NCI-H128 (cell line): ENCODE measurements at regions not wholly inside any gene's neighbourhood (a gene's known extent, or its start where the extent isn't known, plus 50 kb on each side); places are given as distances from the start of the nearest gene placed in this dataset.
"Not testable (repeated sequence)": the region's sequence is repeated elsewhere in the genome, so short reads cannot be mapped to it uniquely, and the experiment has no call there.

Experiments used
- DNase-seq: peaks from one replicate; lab custom pipeline; 2025; ENCODE audit not compliant: unreplicated experiment; lab: John Stamatoyannopoulos, UW

DNA sequence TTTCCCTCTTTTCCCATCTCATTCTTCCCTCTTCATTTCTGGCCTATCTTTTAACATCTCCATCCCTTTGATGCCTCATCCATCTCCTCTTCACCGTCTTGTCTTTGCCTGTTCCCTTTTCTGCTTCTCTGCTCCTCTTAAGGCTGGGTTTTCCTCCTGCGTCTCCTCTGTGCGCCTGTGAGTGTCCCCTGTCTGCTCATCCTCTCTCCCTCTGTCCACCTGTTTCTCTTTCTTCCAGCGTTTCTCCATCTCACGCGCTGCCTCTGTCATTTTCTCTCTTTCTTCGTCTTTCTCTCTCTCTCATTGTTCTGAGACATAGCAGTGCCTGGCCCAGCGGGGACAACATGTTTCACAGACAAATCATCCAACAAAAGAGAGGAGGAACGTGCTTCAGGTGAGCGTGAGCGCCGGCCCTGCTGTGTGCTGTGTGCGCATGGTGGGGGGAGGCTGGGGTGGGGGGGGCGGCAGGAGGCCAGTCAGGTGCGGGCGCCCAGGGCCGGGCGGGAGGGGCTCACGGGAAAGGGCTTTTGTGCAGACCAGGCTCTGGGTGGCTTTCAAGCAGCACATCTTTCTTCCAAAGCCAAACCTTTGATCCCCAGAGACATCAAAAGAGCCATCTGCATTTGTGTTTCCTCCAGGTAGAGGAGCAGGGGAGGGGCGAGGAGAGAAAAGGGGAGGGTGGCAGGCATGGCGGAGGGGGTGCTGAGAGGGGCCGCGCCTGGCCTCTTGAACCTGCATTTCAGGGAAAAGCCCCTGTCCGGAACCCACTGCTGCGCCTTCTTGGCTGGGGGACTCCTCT is 121.3 kb downstream of the VEGFA start:
- DNase-seq = peak; percentile 60

DNA sequence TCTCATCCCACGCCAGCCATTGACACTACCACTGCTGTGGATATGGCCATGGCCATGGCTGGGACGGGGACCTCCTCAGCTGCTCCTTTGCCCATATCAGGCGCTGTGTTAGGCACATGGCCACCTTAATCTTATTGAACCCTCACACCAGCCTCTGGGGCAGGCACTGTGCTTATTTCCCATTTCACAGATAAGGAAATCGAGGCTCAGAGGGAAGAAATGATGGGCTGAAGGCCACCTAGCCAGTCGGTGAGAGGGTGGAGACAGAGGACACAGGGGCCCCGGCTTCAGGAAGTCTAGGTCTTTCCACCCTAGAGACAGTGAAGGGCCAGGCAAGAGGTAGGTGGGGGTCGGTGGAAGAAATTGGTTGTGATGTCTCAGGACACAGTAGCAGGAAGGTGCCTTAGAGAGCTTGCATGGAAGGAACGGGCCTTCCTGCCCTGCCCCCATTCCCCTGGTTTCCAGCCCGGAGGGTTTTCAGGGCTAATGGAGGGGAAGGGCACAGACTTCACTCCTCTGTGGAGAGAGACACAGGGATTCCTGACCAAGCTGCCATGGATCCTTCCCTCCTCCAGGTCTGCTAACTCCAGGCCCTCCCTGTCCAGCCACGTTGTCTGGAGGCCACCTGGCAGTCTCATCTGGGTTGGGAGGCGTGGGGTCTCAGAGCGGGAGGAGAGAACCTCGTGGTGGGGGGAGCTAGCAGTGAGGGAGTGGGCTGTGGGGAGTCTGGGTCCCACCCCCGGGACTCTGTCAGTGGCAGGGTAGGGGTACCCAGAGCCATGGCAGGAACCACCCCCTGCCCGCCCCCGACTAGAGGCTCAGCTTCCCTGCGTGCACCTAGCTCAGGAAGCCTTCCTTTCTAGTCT is 120.4 kb downstream of the VEGFA start:
- DNase-seq = no peak

DNA sequence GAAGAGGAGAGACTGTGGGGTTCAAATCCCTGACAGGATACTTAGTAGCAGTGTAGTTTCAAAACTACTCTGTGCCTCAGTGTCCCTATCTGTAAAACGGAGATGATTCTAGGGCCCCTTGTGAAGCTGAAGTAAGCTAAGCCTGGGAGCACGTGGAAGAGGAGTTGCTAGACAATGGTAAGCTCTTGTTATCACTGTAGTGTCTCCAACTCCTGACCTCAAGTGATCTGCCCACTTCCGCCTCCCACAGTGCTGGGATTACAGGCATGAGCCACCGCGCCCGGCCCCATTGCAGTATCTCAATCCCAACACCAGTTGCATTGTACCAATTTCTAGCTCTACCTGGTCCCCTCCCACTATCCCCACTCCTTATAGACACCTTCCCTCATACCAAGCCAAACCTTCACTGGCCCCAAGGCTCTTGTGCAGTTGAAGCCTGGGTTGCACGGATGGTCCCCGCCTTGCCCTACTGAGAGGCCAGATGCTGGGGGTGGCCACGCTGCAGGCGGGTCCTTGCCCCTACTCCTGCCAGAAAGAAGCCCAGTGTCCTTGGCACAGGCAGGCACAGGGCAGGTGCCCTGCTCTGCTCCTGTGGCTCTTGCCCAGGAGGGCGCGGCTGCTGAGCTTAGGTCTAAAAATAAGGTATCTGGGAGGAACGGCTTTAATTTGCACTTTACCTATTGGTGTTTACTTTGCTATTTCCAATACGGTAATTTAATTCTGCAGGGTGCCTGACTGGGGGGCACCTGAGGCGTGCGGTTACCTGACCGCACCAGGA is 118.1 kb downstream of the VEGFA start:
- no peak for DNase-seq

DNA sequence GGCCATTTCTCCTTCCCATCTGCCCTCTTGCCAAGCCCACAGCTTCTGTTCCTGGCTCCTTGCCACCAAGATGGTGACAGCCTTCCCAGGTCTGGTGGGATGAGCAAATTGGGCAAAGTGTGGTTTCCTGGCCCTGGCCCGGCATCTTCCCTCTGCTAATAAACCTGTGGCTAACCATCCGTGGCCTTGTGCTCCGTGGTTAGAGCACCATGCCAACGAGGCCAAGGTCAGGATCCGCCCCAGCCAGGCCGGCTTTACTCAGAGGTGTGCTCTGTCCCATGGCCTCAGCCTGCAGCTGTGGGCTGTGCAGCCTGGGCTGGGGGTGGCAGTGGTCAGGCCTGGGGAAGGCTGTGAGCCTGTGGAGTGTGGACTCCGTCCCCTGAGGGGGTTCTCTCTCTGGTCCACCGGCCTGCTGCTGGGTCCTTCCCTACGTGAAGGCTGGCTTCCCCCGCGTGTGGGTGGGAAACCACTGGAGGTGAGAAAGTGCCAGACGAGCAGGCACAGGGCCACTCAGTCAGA is 117.4 kb downstream of the VEGFA start:
- DNase-seq = no peak

DNA sequence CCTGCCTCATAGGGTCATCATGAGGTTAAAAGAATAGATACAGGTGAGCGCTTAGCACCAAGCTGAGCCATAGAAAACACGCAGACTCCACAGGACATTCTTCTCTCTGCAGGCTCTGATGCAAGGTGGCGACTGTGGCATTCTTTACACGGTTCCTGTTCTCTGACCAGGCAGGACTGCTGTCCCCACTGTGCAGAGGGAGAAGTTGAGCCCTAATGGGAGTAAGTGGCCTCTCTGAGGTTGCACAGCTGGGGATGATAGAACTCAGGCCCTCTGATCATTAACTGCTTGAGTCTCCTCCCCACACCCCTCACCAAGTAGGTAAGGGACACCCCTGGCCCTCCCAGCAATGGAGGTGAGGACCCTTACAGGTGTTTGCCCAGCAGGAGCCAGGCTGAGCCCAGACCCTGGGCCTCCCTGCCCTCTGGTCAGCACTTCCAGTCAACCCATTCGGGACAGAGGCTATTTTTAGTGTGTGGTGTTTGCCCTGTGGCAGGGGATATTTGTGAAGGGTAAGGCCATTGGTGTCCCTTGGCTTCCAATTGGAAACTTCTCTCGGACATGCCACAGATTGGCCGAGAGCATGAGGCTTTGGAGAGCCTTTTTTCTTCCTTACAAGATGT is 116.8 kb downstream of the VEGFA start:
- DNase-seq = no peak

DNA sequence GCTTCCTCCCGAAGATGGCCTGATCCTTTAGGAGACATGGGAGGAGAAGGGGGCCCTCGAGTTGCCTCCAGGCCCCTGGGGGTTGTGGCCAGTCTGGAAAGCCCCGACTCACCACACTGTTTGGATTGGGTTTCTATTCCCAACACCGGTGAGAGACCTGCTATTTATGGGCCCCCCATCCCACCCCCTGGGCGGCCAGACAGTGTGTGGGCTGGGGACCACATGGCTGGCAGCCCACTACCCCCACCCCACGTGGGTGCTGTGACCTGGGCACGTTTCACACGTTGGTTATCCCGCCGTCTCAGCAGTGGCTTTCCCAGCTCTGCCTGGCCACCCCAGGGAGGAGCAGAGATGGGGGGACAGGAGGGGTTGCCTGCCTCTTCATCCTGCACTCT is 116.1 kb downstream of the VEGFA start:
- DNase-seq = no peak

DNA sequence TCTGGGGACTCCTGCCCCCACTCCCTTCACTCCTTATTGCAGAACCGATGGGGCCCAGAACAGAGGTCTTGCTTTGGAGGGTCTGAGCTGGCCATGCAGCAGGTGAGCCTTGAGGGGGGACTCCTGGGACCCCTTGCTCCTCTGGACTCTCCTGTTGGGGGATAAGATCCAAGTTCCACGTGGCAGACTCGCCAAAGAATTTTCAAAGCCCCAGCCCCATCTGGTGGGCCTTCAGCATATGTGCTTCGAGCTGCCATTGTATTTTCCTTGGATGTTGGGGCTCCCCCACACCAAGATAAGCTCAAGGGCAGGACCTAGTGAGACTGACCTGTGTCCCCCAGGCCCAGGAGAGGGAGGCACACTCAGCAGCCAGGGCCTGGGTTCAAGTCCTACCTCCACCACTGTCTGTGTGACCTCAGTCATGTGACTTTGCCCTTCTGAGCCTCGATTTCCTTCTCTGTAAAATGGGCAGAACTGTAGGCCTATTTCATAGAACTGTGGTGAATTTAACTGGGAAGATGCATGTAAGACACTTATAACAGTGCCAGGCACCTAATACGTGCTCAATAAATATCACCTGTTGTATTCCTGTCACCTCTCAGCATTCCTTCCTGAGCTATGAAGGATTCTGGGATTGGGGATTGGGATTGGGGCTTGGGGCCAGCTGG is 115.5 kb downstream of the VEGFA start:
- no peak for DNase-seq

DNA sequence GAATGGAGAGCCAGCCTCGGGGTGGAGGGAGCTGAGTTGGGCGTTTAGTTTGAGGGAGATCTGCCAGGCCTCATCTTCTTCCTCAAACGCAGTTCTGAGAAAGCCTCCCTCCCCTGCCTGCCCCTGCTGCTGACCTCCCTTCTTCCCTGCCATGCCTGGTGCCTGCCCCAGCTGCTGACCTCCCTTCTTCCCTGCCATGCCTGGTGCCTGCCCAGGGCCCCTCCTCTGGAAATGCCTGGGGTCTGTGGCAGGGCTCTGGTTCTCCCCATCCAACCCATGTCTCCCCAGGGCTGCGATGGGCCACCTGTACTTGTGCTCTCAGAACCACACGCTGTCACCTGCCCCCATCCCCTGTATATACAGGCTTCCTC is 114.6 kb downstream of the VEGFA start:
- no peak for DNase-seq

DNA sequence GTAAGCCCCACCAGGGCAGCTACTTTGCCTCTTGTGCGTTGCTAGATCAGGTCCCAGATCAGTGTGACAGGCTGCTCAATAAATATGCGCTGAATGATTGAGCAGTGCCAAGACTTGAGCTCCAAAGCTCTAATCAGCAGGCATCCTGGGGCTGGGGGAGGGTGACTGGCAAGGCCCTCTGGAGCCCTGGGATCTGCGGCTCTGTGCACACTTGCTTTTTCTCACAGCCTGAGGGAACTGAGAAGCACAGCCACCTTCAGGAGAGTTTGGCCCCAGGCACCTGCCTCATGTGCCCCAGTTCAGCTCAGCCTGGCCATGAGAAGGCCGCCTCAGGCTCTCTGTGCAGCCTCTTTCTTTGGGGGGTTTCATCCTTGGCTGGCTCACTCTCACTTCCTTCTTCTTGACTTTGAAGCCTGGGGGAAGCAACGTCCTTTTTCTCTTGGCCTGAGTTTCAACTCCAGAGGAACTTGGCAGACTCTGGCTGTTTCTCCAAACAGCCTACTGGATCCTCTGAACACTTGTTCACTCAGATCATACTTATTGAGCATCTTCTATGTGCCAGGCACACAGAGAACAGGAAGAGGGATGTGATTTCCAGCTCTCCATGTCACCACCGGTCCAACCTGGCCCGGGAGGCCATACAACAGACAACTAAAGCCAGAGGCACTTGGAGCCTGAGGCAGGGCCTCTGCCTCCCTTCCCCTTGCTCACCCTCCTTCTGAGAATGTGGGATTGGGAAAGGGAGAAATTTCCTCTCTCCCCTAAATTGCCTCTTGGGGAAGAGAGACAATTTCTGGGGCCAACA is 114.0 kb downstream of the VEGFA start:
- no peak for DNase-seq

DNA sequence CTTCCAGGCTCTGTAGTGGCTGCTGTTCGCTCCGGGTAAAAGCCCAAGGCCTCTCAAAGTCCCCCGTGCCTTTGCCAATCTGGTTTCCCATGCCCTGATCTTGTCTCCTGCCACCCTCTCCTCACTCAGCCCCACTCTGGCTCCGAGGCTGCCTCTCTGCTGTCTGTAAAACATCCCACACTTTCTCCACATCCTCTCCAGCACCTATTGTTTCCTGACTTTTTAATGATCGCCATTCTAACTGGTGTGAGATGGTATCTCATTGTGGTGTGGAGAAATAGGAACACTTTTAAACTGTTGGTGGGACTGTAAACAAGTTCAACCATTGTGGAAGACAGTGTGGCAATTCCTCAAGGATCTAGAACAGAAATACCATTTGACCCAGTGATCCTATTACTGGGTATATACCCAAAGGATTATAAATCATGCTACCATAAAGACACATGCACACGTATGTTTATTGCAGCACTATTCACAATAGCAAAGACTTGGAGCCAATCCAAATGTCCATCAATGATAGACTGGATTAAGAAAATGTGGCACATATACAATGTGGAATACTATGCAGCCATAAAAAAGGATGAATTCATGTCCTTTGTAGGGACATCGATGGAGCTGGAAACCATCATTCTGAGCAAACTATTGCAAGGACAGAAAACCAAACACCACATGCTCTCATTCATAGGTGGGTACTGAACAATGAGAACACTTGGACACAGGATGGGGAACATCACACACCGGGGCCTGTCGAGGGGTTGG is 112.9 kb downstream of the VEGFA start:
- not testable (repeated sequence) for DNase-seq

DNA sequence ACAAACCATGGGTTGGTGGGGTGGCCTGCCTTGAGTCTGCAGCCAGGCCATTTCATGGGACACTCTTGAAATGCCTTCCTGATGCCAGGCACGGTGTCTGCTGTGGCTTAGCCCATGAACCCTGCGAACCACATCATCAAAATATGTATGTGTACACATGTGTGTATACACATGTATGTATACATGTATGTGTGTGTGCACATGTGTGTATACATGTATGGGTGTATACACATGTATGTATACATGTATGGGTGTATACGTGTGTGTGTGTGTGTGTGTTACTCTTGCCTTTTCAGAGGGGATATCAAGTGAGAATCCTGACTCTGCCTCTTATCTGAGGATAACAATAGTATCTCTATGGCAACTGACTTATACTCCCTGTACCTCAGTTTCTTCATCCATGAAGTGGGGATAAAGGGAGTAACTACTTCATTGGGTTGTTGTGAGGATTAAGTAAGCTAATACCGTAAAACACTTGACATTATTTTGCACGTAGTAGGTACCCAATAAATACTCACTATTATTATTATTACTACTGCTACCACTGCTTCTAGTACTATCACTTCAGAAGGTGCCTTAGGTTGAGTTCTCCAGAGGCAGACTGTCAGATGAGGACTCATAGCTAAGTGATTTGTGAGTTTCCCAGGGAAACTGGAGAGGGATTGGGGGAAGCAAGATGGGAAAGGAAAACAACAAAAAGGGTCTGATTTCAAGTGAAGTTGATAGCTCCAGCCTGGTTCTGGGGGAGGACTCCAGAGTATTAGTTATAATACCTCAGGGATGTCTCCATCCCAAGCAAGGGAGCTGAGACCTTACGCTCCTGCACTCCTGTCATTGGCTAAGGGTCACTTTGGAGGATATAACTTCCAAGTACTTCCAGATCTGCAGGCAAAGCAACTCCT is 110.5 kb downstream of the VEGFA start:
- DNase-seq = no peak

DNA sequence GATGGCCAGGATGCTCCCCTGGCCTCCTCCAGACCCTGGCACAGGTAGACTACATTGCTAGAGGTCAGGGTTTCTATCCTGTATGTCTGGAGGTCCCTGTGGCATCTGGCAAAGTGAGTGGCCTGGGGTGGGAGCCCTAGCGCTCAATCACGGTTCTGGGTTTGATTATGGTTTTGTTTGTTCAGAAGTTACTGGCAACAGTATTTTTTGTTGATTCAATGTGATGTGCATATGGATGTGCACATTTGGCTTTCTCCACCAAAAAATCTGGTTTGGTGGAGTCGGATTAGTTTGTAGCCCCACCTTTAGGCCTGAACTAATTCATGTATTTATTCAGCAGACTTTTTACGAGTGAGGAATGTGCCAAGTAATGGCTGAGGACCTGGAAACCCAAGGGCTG is 109.7 kb downstream of the VEGFA start:
- DNase-seq = no peak

DNA sequence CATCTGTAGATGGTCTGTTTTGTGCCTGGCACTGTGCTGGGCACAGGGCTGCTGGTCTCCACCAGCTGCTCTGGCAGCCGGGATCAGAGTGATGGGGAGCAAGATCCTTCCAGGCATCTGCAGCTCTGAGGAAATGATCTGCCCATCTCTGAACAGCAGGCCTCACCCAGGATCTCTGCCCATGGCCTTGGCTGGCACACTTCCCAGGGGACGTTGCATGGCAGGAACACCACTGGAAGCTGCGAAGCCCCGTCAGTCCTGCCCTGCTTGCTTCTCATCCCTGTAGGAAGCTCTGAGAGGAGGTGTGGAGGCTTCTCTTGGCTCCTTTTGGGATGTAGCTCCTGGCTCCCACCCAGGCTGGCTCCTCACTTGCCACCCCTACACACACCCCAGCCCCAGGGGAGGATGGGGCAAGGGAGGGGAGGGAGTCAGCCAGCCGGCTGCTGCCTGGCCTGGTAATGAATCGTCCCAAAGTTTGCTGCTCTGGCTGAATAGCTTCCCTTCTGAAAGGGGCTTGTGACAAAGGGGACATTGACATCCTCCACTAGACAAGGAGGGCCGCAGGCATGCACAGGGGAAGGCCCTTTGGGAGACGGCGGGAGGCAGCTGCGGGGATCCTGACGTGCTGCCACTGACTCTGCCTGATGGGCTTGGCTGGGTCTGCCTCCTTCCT is 108.9 kb downstream of the VEGFA start:
- no peak for DNase-seq

DNA sequence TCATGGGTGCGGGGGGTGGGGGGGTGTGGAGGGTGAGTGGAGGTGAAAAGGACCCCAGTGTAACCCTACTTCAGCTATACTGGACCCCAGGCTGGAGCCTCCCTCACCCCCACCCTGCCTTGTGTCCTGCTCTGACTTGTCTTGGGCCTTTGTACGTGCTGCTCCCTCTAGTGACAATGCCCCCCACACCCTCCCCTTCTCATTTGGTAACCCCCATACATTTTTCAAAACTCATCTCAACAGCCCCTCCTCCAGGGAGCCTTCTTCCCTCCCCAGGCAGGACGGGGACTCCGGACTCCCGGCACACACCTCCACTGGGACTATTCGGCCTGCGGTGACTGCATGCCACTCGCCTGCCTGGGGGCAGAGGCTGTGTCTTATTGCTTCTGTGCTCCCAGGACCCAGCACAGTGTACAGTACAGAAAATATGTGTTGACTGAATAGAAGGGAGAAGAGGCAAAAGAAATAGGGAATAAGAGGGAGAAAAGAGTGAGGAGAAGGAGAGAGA is 108.2 kb downstream of the VEGFA start:
- no peak for DNase-seq

DNA sequence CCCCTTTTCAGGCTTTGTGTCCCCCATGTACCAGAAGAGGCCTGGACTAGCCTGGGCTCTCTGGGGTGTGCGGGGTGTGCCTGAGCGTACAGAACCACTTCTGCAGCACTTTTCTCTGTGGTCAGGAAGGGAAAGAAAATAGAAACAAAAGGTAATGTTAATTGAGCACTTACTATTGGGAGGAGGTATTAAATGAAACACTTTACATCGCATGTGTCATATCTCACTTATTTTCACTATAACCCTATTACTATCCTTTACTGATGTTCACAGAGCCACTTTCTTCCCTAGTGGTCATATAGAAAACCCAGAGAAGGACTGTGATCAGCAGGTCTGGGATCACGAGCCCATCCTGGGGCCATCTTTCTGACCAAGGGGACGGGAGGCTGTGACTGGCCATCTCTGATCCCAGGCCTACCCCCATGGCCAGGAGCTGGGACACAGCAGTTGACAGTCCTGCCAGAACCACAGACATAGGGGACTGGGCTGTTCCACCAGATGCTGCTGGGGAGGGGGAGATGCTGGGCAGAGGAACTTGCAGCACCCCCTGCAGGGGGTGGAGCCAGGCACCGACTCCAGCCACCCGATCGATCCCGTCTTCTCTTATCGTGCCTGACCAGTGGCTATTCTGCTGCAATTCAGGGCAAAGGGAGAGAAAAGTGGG is 107.6 kb downstream of the VEGFA start:
- no peak for DNase-seq

DNA sequence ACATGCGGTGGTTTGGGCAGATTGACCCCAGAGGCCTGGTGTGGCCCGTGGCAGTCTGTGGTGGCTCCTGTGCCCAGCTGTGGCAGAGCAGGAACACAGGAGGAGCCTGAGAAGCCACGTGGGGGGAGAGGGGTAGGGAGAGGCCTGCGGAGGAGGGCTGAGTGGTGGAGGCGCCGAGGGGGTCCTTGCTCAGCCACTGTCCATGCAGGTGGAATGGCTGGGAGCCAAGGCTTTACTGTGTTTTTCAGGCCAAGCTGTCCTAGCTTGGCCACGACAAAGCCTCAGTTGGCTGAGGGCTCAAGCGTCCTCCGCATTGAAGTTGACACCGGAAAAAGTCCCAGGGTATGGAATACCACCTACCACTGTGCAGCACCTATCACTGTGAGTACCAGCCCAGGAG is 107.0 kb downstream of the VEGFA start:
- no peak for DNase-seq

DNA sequence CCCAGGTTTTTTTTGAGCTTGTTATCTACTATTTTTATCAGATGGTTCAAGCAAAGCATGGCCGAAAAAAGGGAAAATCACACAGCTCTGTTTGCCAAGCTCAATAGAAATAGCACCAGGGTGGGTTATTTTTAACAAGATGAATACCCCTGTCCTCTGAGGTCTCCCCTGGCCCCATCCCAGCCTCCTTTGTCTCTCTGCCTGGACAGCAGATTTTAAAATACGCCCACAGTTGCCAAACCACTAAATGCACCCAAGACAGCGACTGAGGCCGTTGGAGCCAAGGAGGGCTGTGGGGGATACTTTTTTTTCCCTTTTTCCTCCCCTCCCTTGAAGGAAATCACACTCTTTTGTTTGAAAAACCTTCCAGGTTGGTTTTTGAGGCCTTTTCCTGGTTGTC is 106.6 kb downstream of the VEGFA start:
- no peak for DNase-seq
